K562 (cell line): ENCODE measurements at regions not wholly inside any gene's neighbourhood (a gene's known extent, or its start where the extent isn't known, plus 50 kb on each side); places are given as distances from the start of the nearest gene placed in this dataset.

ENCODE experiments used
- ATAC-seq: fragments of 200-7000 bp; cut with Tn5 transposase; 3 replicates; pipeline ENCODE4 v1.9.1; 2020; ENCODE audit warnings: moderate library complexity
- BruUV-seq: library from RNA; stranded (reverse); fragments of 400-500 nt; replicated peaks from 2 replicates; lab custom pipeline; 2021; lab: Mats Ljungman, UMichigan
- CTCF ChIA-PET: fragments of 300-600 bp; formaldehyde crosslinking; extraction: SDS; loops from one replicate; lab custom pipeline; 2021; ENCODE audit warnings: low intra/inter-chr PET ratio; lab: Yijun Ruan, JAX
- POLR2A ChIA-PET: fragments of 300-600, 350-650 bp; sonication (Branson Sonifier 250); formaldehyde crosslinking; extraction: SDS; loops from one replicate; lab custom pipeline; 2021; ENCODE audit warnings: antibody characterized with exemption, inconsistent platforms; lab: Yijun Ruan, JAX
- DNase-seq, 4 experiments: peaks; one replicate each; pipeline versions ENCODE4 v3.0.0 to v3.0.0-alpha.2; 2011 to 2018; ENCODE audit warnings: low spot score in 3 of 4, mixed read lengths in 3 of 4; ENCODE audit errors: extremely low read depth in 1 of 4
- FAIRE-seq: peaks from 2 replicates; lab custom pipeline; 2011; peaks lifted over from hg19 to GRCh38; lab: Jason Lieb, UNC
- H2AFZ ChIP-seq: 2 replicates; pipeline ENCODE4 v1.6.0; 2011; ENCODE audit warnings: low read depth, low read length, control low read depth, inconsistent platforms
- H3K27ac ChIP-seq: fragments of 200-600 bp; 3 replicates; pipeline ENCODE4 v1.8.0; 2011; ENCODE audit warnings: low read depth, mild to moderate bottlenecking, control low read depth, inconsistent platforms, low read length, moderate library complexity, mixed read lengths; ENCODE audit errors: extremely low read depth
- H3K27me3 ChIP-seq, 2 experiments: fragments of 300-600 bp in 1 of 2; 2 replicates in 1 of 2; 3 replicates in 1 of 2; pipeline versions ENCODE4 v1.6.0 to v1.8.0; 2011; ENCODE audit warnings: inconsistent platforms in 2 of 2, low read length in 2 of 2, mild to moderate bottlenecking in 1 of 2, mixed read lengths in 1 of 2, moderate library complexity in 1 of 2; ENCODE audit not compliant: control insufficient read depth in 2 of 2, insufficient read depth in 2 of 2
- H3K36me3 ChIP-seq: fragments of 300-600 bp; 3 replicates; pipeline ENCODE4 v1.8.0; 2011; ENCODE audit warnings: mild to moderate bottlenecking, low read length, inconsistent platforms; ENCODE audit not compliant: control insufficient read depth, insufficient read depth
- H3K4me1 ChIP-seq, 2 experiments: fragments of 200-600 bp in 1 of 2; replicated peaks in 1 of 2; 2 replicates in 1 of 2; 3 replicates in 1 of 2; pipeline versions ENCODE4 v1.5.1 to v1.8.0; 2011; ENCODE audit warnings: inconsistent platforms in 2 of 2, low read length in 2 of 2, mild to moderate bottlenecking in 1 of 2, mixed read lengths in 1 of 2, moderate library complexity in 1 of 2; ENCODE audit not compliant: control insufficient read depth in 2 of 2, insufficient read depth in 2 of 2
- H3K4me2 ChIP-seq: 2 replicates; pipeline ENCODE4 v1.6.1; 2011; ENCODE audit warnings: low read length, control low read depth, inconsistent platforms, mixed read lengths; ENCODE audit not compliant: insufficient read depth
- H3K4me3 ChIP-seq: fragments of 200-600 bp; sonication (generic), shearing (Covaris generic); 2 replicates; pipeline ENCODE4 v1.5.1; 2016; ENCODE audit warnings: control low read depth, inconsistent platforms
- H3K79me2 ChIP-seq: fragments of 200-600 bp; 3 replicates; pipeline ENCODE4 v1.8.0; 2011; ENCODE audit warnings: low read length, inconsistent platforms; ENCODE audit not compliant: control insufficient read depth, insufficient read depth
- H3K9ac ChIP-seq, 2 experiments: 2 replicates each; pipeline versions ENCODE4 v1.6.0 to v1.6.1; 2011; ENCODE audit warnings: low read depth in 2 of 2, low read length in 2 of 2, control low read depth in 1 of 2, inconsistent platforms in 1 of 2, mild to moderate bottlenecking in 1 of 2, mixed read lengths in 1 of 2; ENCODE audit not compliant: insufficient read depth in 1 of 2
- H3K9me1 ChIP-seq: one replicate; pipeline ENCODE4 v1.6.0; 2011; ENCODE audit warnings: inconsistent platforms, mild to moderate bottlenecking, low read length, moderate library complexity; ENCODE audit not compliant: control insufficient read depth, insufficient read depth
- H3K9me3 ChIP-seq: replicated peaks from 2 replicates; pipeline ENCODE4 v1.5.1; 2011; ENCODE audit warnings: low read depth, low read length, inconsistent platforms; ENCODE audit not compliant: control insufficient read depth, insufficient read depth
- H4K20me1 ChIP-seq: replicated peaks from 2 replicates; pipeline ENCODE4 v1.6.1; 2011; ENCODE audit warnings: low read length, inconsistent platforms, mixed read lengths; ENCODE audit not compliant: control insufficient read depth, insufficient read depth
- ARNT ChIP-seq, 2 experiments: fragments of 450-650 bp; IDR thresholded peaks; 2 replicates each; pipeline ENCODE4 v1.6.1; 2016; ENCODE audit warnings: mild to moderate bottlenecking in 1 of 2
- CREB3 ChIP-seq: fragments of 450-650 bp; conservative IDR thresholded peaks from 2 replicates; pipeline ENCODE4 v1.6.1; 2016; ENCODE audit warnings: missing genetic modification characterization, low read depth, mild to moderate bottlenecking, missing compliant biosample characterization, moderate library complexity
- ETS2 ChIP-seq: IDR thresholded peaks from 2 replicates; pipeline ENCODE4 v1.6.1; 2016; ENCODE audit warnings: borderline replicate concordance, missing genetic modification characterization, mild to moderate bottlenecking, moderate library complexity, missing compliant biosample characterization; ENCODE audit not compliant: poor library complexity, severe bottlenecking
- MAFG ChIP-seq: fragments of 450-650 bp; conservative IDR thresholded peaks from 2 replicates; pipeline ENCODE4 v1.6.1; 2016; ENCODE audit warnings: missing genetic modification characterization, missing compliant biosample characterization
- MTA1 ChIP-seq: fragments of 450-650 bp; IDR thresholded peaks from 2 replicates; pipeline ENCODE4 v1.6.1; 2017; ENCODE audit warnings: borderline replicate concordance
- SMARCA4 ChIP-seq: fragments of 450-650 bp; IDR thresholded peaks from 2 replicates; pipeline ENCODE4 v1.6.1; 2016
- SRSF1 ChIP-seq: fragments of 200-400 bp; formaldehyde crosslinking; IDR thresholded peaks from 2 replicates; pipeline ENCODE4 v1.6.1; 2017; ENCODE audit warnings: mild to moderate bottlenecking, low read depth, low read length, moderate library complexity
- TSHZ1 ChIP-seq: fragments of 250-450 bp; sonication (Bioruptor Pico); IDR thresholded peaks from 2 replicates; pipeline ENCODE4 v1.4.0; 2020; ENCODE audit warnings: mild to moderate bottlenecking, moderate library complexity
- WGBS: fragments of 100-300 bp; shearing (Covaris generic); methylation state at CpG from one replicate; pipeline ENCODE4 v1.1.6; 2016; ENCODE audit warnings: low coverage, mixed read lengths; ENCODE audit not compliant: insufficient coverage; ENCODE audit errors: missing lambda C conversion rate; 5-methylcytosine and 5-hydroxymethylcytosine counted together
- in situ Hi-C: fragments of 300-500 bp; cut with MboI; formaldehyde crosslinking; loops from 4 replicates; pipeline ENCODE4 v1.15.0; 2018; ENCODE audit warnings: inconsistent platforms, mixed read lengths
- intact Hi-C: fragments of 100-400 bp; cut with micrococcal nuclease; formaldehyde crosslinking; loops from 2 replicates; pipeline ENCODE4 v1.14.2; 2022
- TF ChIP-seq, protein P1 (sequence below): sonication (generic); IDR thresholded peaks from 2 replicates; pipeline ENCODE4 v1.6.1; 2016

DNA sequence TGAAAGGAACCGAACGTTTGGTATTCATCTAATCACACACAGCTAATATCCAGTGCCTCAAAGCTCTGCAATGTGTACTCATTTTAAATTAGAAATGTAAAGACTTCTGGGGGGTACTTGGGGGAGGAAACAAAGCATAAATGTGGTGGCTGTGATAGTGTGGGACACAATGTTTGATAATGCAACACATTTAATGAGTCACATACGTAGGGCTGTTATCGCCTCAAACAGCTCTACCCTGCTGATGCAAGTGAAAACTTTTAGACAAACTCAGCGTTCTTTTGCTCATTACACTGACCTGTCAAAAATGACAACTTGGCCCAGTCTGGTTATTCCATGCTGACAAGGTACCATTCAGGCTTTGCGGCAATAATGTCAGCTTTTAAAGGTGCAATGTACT lies 1227.1 kb upstream of the CELF4 start (continued):
- no peak for TF ChIP-seq TSHZ1
- TF ChIP-seq MTA1 = no peak
- TF ChIP-seq, protein P1, sequence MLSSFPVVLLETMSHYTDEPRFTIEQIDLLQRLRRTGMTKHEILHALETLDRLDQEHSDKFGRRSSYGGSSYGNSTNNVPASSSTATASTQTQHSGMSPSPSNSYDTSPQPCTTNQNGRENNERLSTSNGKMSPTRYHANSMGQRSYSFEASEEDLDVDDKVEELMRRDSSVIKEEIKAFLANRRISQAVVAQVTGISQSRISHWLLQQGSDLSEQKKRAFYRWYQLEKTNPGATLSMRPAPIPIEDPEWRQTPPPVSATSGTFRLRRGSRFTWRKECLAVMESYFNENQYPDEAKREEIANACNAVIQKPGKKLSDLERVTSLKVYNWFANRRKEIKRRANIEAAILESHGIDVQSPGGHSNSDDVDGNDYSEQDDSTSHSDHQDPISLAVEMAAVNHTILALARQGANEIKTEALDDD = no peak
- TF ChIP-seq MAFG = no peak

GRCh38 chr18:38790786-38791185 lies 1225.2 kb upstream of the CELF4 start:
- H3K9me1 ChIP-seq = no peaks in the 10 kb centered on the region
- no peaks in the 10 kb centered on the region for H3K4me1 ChIP-seq
- H3K27me3 ChIP-seq = no peaks in the 10 kb centered on the region
- no peak overlapping the region for H3K4me3 ChIP-seq
- H2AFZ ChIP-seq = no peak overlapping the region
- FAIRE-seq = no peak
- H3K79me2 ChIP-seq = no peaks in the 10 kb centered on the region
- 0% methylated on average over 1 of the region's 1 CpG for WGBS
- in situ Hi-C loops (no loop called here), intact Hi-C loops (loop anchor here (1.0 kb wide), 1 partner anchor 35 kb away; no protein-coding TSS in a partner anchor)
- H3K9ac ChIP-seq = no peak overlapping the region
- H3K36me3 ChIP-seq = no peaks in the 10 kb centered on the region
- no peak for ATAC-seq
- no peak for DNase-seq
- no peak for TF ChIP-seq ARNT (IDR thresholded peaks at IDR 0.05)
- no peak for TF ChIP-seq ETS2 (tag)
- TF ChIP-seq CREB3 = no peak
- TF ChIP-seq SRSF1 = no peak
- no peak for TF ChIP-seq SMARCA4
- CTCF ChIA-PET = no interaction called here
- H3K27ac ChIP-seq = no peak overlapping the region
- no TSS peak for BruUV-seq
- no peaks in the 10 kb centered on the region; the same call in 1 of the 2 replicates for H3K9me3 ChIP-seq
- no peaks in the 10 kb centered on the region for H4K20me1 ChIP-seq
- H3K4me2 ChIP-seq = no peak overlapping the region
- POLR2A ChIA-PET = no interaction called here
